ENCODE measurements at regions not wholly inside any gene's neighbourhood (a gene's known extent, or its start where the extent isn't known, plus 50 kb on each side); places are given as distances from the start of the nearest gene placed in this dataset.

DNA sequence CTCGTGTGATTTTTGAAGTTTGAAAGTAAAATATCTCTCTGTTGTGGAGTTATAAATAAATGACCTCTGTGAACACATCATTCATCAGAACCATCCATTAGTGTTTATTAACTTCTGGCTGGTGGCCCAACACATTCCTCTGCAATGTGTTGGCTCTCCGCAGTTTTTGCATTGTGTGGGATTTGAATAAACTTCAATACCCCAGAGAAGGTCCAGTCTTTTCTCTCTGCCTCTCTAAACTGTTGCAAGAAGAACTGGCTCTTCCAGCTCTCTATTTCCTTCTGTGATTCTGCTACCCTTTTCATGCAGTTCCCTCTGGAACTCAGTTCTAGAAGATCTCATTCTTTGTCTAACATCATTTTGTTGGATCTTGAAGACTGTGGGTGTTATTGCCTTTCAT is 125.0 kb upstream of the ARHGAP42 start:
- ATAC-seq (no peak), DNase-seq (no peak)
- Histone ChIP-seq H3K27ac (ENCODE audit: low read depth, low read length) (no peak overlapping the region), H3K27me3 (ENCODE audit: control insufficient read depth in 2 of 2, insufficient read depth in 2 of 2, low read length in 2 of 2) (no peaks in the 10 kb centered on the region), H3K9me3 (ENCODE audit: control insufficient read depth in 2 of 3, low read length in 3 of 3) (no peaks in the 10 kb centered on the region), H3K4me3 (ENCODE audit: low read length) (no peak overlapping the region), H3K36me3 (ENCODE audit: control insufficient read depth in 2 of 3, insufficient read depth in 3 of 3, low read length in 3 of 3) (no peaks in the 10 kb centered on the region), H3K4me1 (ENCODE audit: control insufficient read depth in 2 of 2, insufficient read depth in 2 of 2, low read length in 2 of 2) (no peaks in the 10 kb centered on the region)
- H3K9me3 Mint-ChIP-seq: peaks cover 0 to 7% (median 0%) of the 10 kb centered on the region in 11 donors
- H3K4me1 Mint-ChIP-seq: no peaks in the 10 kb centered on the region
- no peak overlapping the region for H3K4me3 Mint-ChIP-seq
- no peaks in the 10 kb centered on the region for H3K36me3 Mint-ChIP-seq
- intact Hi-C loops (cut with micrococcal nuclease): no loop called here
- H3K27me3 Mint-ChIP-seq: no peaks in the 10 kb centered on the region
- CTCF ChIA-PET: no interaction called here
- H3K27ac Mint-ChIP-seq: no peak overlapping the region
- POLR2A ChIA-PET: no interaction called here

DNA sequence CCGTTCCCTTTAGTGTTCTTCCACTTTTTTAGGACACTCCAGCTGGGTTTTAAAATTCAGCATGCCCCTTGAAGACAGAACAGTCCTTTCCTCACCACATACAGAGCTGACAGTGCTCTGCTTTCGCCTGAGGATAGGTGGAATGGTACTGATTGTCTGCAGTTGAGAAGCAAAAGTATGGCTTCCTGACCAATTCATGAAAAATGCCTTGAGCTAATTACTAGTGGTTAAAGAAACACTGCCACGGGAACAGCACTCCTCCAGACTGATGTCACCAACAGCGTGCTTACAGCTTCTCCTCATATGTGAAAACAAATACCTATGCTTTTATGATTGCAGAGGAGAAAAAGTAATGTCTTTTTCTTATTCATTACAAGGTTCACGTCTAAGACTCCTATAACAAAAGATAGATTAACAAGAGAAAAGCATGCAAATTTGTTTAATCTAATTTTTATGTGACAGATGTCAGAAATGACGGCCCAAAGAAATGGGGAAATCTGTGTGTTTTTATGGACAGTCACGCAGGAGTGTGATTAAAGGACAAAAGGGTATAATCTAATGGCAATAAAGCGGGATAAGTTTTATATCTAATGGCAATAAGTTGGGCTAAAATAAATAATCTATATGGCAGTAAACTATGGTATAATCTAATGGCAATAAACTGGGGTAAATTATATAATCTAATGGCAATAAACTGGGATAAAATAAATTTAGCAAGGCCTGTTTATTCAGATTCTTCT is 123.4 kb upstream of the ARHGAP42 start:
- Mint-ChIP-seq H3K36me3 (no peaks in the 10 kb centered on the region), H3K9me3 (peaks cover 0 to 7% (median 0%) of the 10 kb centered on the region in 11 donors), H3K27ac (no peak overlapping the region), H3K4me1 (no peaks in the 10 kb centered on the region), H3K4me3 (no peak overlapping the region), H3K27me3 (no peaks in the 10 kb centered on the region)
- ATAC-seq: no peak
- intact Hi-C loops (cut with micrococcal nuclease): no loop called here
- no peak for DNase-seq
- Histone ChIP-seq H3K36me3 (ENCODE audit: control insufficient read depth in 2 of 3, insufficient read depth in 3 of 3, low read length in 3 of 3) (no peaks in the 10 kb centered on the region), H3K27ac (ENCODE audit: low read depth, low read length) (no peak overlapping the region), H3K27me3 (ENCODE audit: control insufficient read depth in 2 of 2, insufficient read depth in 2 of 2, low read length in 2 of 2) (no peaks in the 10 kb centered on the region), H3K9me3 (ENCODE audit: control insufficient read depth in 2 of 3, low read length in 3 of 3) (no peaks in the 10 kb centered on the region), H3K4me1 (ENCODE audit: control insufficient read depth in 2 of 2, insufficient read depth in 2 of 2, low read length in 2 of 2) (no peaks in the 10 kb centered on the region), H3K4me3 (ENCODE audit: low read length) (no peak overlapping the region)
- ChIA-PET CTCF (no interaction called here), POLR2A (no interaction called here)

DNA sequence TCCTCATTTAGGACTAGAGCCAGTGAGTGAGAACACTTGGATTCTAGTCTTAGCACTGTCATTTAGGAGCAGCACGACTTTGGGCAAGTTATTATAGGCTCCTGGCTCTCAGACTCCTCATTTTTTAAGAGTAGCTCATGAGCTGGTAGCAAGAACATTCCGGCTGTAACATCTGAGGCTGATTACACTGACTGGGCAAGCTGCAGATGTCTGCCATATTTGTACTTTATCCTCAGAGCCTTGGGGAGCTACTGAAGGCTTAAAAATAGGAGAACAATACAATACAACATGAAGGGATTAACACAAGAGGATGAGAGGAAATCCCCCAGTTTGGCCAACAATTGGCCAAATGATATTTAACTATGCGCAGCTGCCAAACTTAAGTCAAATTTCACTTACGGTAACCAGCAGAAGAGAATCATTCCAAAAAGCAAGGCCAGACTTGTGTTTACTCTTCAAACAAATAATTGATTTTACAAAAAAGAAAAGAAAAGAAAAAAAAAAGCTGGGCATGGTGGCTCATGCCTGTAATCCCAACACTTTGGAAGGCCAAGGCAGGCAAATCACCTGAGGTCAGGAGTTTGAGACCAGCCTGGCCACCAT is 113.1 kb upstream of the ARHGAP42 start:
- no peaks in the 10 kb centered on the region for H3K4me1 Mint-ChIP-seq
- H3K4me3 Mint-ChIP-seq: no peak overlapping the region
- POLR2A ChIA-PET: no interaction called here
- peaks cover 0 to 5% (median 0%) of the 10 kb centered on the region in 5 donors for H3K27me3 Mint-ChIP-seq
- Histone ChIP-seq H3K4me3 (ENCODE audit: low read length) (no peak overlapping the region), H3K9me3 (ENCODE audit: control insufficient read depth in 2 of 3, low read length in 3 of 3) (no peaks in the 10 kb centered on the region), H3K27ac (ENCODE audit: low read depth, low read length) (no peak overlapping the region), H3K4me1 (ENCODE audit: control insufficient read depth in 2 of 2, insufficient read depth in 2 of 2, low read length in 2 of 2) (no peaks in the 10 kb centered on the region), H3K27me3 (ENCODE audit: control insufficient read depth in 2 of 2, insufficient read depth in 2 of 2, low read length in 2 of 2) (no peaks in the 10 kb centered on the region), H3K36me3 (ENCODE audit: control insufficient read depth in 2 of 3, insufficient read depth in 3 of 3, low read length in 3 of 3) (no peaks in the 10 kb centered on the region)
- no peaks in the 10 kb centered on the region for H3K9me3 Mint-ChIP-seq
- no peak overlapping the region for H3K27ac Mint-ChIP-seq
- intact Hi-C loops (cut with micrococcal nuclease): no loop called here
- no peak for ATAC-seq
- CTCF ChIA-PET: no interaction called here
- no peak for DNase-seq
- no peaks in the 10 kb centered on the region for H3K36me3 Mint-ChIP-seq

DNA sequence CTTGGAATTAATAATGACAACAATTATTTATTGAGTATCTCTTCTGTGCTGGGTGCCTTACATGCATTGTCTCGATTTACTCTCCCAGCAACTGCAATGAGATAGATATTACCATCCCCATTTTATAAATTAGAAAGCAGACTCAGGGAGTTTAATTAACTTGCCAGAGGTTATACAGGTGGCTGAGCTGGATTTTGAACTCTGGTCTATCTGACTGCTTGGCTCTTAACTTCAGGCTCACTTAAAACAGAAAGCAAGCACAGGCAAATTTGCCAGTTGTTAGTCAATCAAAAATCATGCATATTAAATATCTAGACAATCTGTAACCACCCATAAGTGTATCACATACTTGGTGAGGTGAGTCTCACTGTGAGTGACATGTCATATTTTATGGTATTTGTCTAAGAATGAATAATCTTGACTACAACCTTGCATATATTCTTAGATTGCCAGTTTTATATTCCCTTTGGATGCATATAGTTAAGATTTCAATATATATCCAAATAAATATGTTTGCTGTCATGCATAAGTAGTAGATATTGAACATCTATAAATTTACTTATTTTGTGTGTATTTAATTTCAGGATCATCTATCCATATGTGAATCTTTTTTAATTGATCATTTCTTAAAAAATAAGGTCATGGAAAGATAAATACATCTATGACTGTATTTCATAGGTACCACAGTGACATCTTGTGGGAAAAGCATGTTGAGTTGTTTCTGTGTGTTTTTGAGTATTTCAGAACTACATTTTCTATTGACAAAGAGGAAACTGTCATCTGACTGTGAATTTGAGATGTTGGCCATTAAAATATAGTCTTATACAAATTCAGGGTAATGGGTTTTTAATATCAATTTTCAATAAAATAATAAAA is 112.0 kb upstream of the ARHGAP42 start:
- no peaks in the 10 kb centered on the region for H3K36me3 Mint-ChIP-seq
- H3K4me3 Mint-ChIP-seq: no peak overlapping the region
- ChIA-PET POLR2A (no interaction called here), CTCF (no interaction called here)
- no peak for DNase-seq
- no peaks in the 10 kb centered on the region for H3K4me1 Mint-ChIP-seq
- peaks cover 0 to 5% (median 0%) of the 10 kb centered on the region in 5 donors for H3K27me3 Mint-ChIP-seq
- intact Hi-C loops (cut with micrococcal nuclease): no loop called here
- H3K27ac ChIP-seq (ENCODE audit: low read depth, low read length): no peak overlapping the region
- no peak for ATAC-seq
- no peaks in the 10 kb centered on the region for H3K9me3 Mint-ChIP-seq
- H3K9me3 ChIP-seq (ENCODE audit: control insufficient read depth in 2 of 3, low read length in 3 of 3): no peaks in the 10 kb centered on the region
- no peak overlapping the region for H3K4me3 ChIP-seq (ENCODE audit: low read length)
- H3K27ac Mint-ChIP-seq: no peak overlapping the region
- H3K4me1 ChIP-seq (ENCODE audit: control insufficient read depth in 2 of 2, insufficient read depth in 2 of 2, low read length in 2 of 2): no peaks in the 10 kb centered on the region
- H3K36me3 ChIP-seq (ENCODE audit: control insufficient read depth in 2 of 3, insufficient read depth in 3 of 3, low read length in 3 of 3): no peaks in the 10 kb centered on the region
- no peaks in the 10 kb centered on the region for H3K27me3 ChIP-seq (ENCODE audit: control insufficient read depth in 2 of 2, insufficient read depth in 2 of 2, low read length in 2 of 2)

DNA sequence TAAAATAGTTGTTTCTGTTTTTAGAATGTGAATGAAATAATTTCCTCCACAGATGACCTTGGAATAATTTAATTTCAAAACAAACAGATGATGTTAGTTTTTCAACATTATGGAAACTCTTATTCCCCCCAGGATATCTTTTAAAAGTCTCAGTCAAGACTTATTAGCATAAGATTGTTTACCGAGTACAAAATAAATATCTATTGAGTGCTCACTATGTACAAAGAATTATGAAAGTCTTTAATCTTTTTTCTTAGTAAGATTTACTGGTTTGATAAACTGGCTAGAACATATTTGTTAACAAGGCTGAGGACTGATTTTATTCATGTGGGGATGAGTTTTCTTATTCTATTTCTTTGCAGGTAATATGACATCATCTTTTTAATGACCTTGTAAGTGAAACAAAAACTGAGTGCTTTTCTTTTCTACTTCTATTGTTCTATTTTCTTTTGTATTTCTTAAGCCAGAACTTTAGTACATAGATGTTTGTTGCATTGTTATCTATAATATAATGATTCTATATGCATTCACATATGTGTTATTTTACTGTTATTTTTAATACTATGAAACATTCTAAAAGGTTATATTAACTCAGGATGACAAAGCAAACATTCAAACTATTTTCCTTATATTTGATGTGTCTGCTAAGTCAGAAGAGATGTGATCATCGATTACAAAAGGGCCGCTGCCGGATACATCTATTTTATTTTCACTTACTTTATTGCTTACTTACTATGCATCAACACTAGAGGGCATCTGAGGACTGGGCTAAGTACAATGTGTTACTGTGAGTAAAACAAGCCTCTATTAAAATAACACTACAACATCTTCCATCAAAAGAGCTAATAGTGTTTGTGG is 111.0 kb upstream of the ARHGAP42 start:
- no peak for DNase-seq
- intact Hi-C loops (cut with micrococcal nuclease): loop anchor here in 1 of 2 donors (1.0 kb wide), 2 partner anchors 279 to 354 kb away; no protein-coding TSS in a partner anchor
- Histone ChIP-seq H3K27me3 (ENCODE audit: control insufficient read depth in 2 of 2, insufficient read depth in 2 of 2, low read length in 2 of 2) (no peaks in the 10 kb centered on the region), H3K4me1 (ENCODE audit: control insufficient read depth in 2 of 2, insufficient read depth in 2 of 2, low read length in 2 of 2) (no peaks in the 10 kb centered on the region), H3K4me3 (ENCODE audit: low read length) (no peak overlapping the region), H3K9me3 (ENCODE audit: control insufficient read depth in 2 of 3, low read length in 3 of 3) (no peaks in the 10 kb centered on the region), H3K27ac (ENCODE audit: low read depth, low read length) (no peak overlapping the region), H3K36me3 (ENCODE audit: control insufficient read depth in 2 of 3, insufficient read depth in 3 of 3, low read length in 3 of 3) (no peaks in the 10 kb centered on the region)
- H3K4me1 Mint-ChIP-seq: no peaks in the 10 kb centered on the region
- no peak overlapping the region for H3K27ac Mint-ChIP-seq
- no peaks in the 10 kb centered on the region for H3K9me3 Mint-ChIP-seq
- POLR2A ChIA-PET: no interaction called here
- no peaks in the 10 kb centered on the region for H3K36me3 Mint-ChIP-seq
- ATAC-seq: no peak
- H3K27me3 Mint-ChIP-seq: peaks cover 0 to 5% (median 0%) of the 10 kb centered on the region in 5 donors
- no peak overlapping the region for H3K4me3 Mint-ChIP-seq
- CTCF ChIA-PET: no interaction called here

DNA sequence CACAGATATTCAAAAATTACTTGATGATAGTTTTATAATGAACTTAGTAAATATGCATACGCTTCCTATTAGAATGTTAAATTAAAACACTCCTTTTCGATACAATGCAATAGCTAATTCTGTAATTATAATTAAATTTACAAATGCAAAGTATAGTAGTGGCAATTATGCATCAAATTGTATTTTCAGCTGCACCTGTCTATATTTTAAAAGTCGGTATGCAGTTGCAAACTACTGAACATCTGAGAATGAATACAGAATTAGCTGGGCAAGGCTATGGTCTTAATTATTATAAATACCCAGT is 110.4 kb upstream of the ARHGAP42 start:
- intact Hi-C loops (cut with micrococcal nuclease): loop anchor here in 1 of 2 donors (1.0 kb wide), 2 partner anchors 279 to 354 kb away; no protein-coding TSS in a partner anchor

More for the DNA sequence above, 110.4 kb upstream of the ARHGAP42 start:
- Mint-ChIP-seq H3K4me3 (no peak overlapping the region), H3K27me3 (peaks cover 0 to 5% (median 0%) of the 10 kb centered on the region in 5 donors), H3K36me3 (no peaks in the 10 kb centered on the region), H3K9me3 (no peaks in the 10 kb centered on the region), H3K4me1 (no peaks in the 10 kb centered on the region), H3K27ac (no peak overlapping the region)
- Histone ChIP-seq H3K4me3 (ENCODE audit: low read length) (no peak overlapping the region), H3K27ac (ENCODE audit: low read depth, low read length) (no peak overlapping the region), H3K4me1 (ENCODE audit: control insufficient read depth in 2 of 2, insufficient read depth in 2 of 2, low read length in 2 of 2) (no peaks in the 10 kb centered on the region), H3K36me3 (ENCODE audit: control insufficient read depth in 2 of 3, insufficient read depth in 3 of 3, low read length in 3 of 3) (no peaks in the 10 kb centered on the region), H3K27me3 (ENCODE audit: control insufficient read depth in 2 of 2, insufficient read depth in 2 of 2, low read length in 2 of 2) (no peaks in the 10 kb centered on the region), H3K9me3 (ENCODE audit: control insufficient read depth in 2 of 3, low read length in 3 of 3) (no peaks in the 10 kb centered on the region)
- POLR2A ChIA-PET: no interaction called here
- CTCF ChIA-PET: no interaction called here
- ATAC-seq (no peak), DNase-seq (no peak)

Data from naive thymus-derived CD4-positive, alpha-beta T cell (primary cell).